Aorta (tissue), 5 donors: ENCODE measurements at regions not wholly inside any gene's neighbourhood (a gene's known extent, or its start where the extent isn't known, plus 50 kb on each side); places are given as distances from the start of the nearest gene placed in this dataset.

Experiments used
- ATAC-seq: fragments of 200-7000 bp; cut with Tn5 transposase; one replicate; pipeline ENCODE4 v1.9.1; 2022; ENCODE audit warnings: moderate library complexity; ENCODE audit not compliant: low FRiP score
- DNase-seq, 2 donors: peaks; one replicate each; pipeline ENCODE4 v3.0.0-alpha.2; 2020
- H3K27ac ChIP-seq, 2 donors: one replicate each; pipeline ENCODE4 v1.5.1; 2013; ENCODE audit warnings: low read length in 2 of 2, mild to moderate bottlenecking in 2 of 2, moderate library complexity in 2 of 2, control low read depth in 1 of 2, inconsistent platforms in 1 of 2, low read depth in 1 of 2
- H3K27me3 ChIP-seq, 2 donors: one replicate each; pipeline ENCODE4 v1.6.1; 2013; ENCODE audit warnings: control low read depth in 1 of 2, low read length in 1 of 2, mild to moderate bottlenecking in 1 of 2, moderate library complexity in 1 of 2; ENCODE audit not compliant: insufficient read depth in 2 of 2, control insufficient read depth in 1 of 2
- H3K36me3 ChIP-seq, 2 donors: one replicate each; pipeline ENCODE4 v1.6.1; 2013; ENCODE audit warnings: control low read depth in 1 of 2, low read length in 1 of 2, mild to moderate bottlenecking in 1 of 2; ENCODE audit not compliant: insufficient read depth in 2 of 2, control insufficient read depth in 1 of 2
- H3K4me1 ChIP-seq, 2 donors: one replicate each; pipeline ENCODE4 v1.6.1; 2013; ENCODE audit warnings: low read length in 2 of 2, control low read depth in 1 of 2, mild to moderate bottlenecking in 1 of 2, moderate library complexity in 1 of 2; ENCODE audit not compliant: insufficient read depth in 2 of 2, control insufficient read depth in 1 of 2
- H3K4me3 ChIP-seq, 2 donors: one replicate each; pipeline ENCODE4 v1.5.1; 2013; ENCODE audit warnings: low read length in 2 of 2, control low read depth in 1 of 2, mild to moderate bottlenecking in 1 of 2
- H3K9me3 ChIP-seq: one replicate; pipeline ENCODE4 v1.6.1; 2013; ENCODE audit warnings: mild to moderate bottlenecking, low read length; ENCODE audit not compliant: control insufficient read depth
- WGBS, 2 donors: extraction: QIAGEN DNeasy Blood & Tissue Kit; methylation state at CpG; one replicate each; pipeline ENCODE4 v1.1.7; 2013; 5-methylcytosine and 5-hydroxymethylcytosine counted together
- intact Hi-C, 2 donors: fragments of 100-400 bp; cut with DNase I; formaldehyde crosslinking; loops; one replicate each; pipeline versions ENCODE4 v1.14.2 to v1.15.0; 2022
- donor health status: healthy with polysubstance abuse.
- donor health status: Bipolar disorder and iron deficiency.
- donor health status: DM: no; HTN: no; CAD: no.
- donor health status: DM: no; HTN: no; CAD: no.
- donor health status: DM: yes; HTN: yes; CAD: no.

- Histone ChIP-seq H3K36me3 (no peaks in the 10 kb centered on the region), H3K4me1 (peaks cover 4 to 6% of the 10 kb centered on the region in 2 donors), H3K27me3 (no peaks in the 10 kb centered on the region), H3K4me3 (no peak overlapping the region), H3K9me3 (no peaks in the 10 kb centered on the region), H3K27ac (peak overlapping the region; percentile 31 to 92)
- DNase-seq (peak in 1 of 2 donors; percentile 71), ATAC-seq (peak; percentile 80)
- intact Hi-C loops: loop anchor here in 1 of 2 donors (5.0 kb wide), 1 partner anchor 36 kb away; no protein-coding TSS in a partner anchor
- 36 to 40% methylated on average over 22 of the region's 22 CpGs for WGBS, 2 donors
These were observed 155.3 kb downstream of the MACROH2A1 start for GRCh38 chr5:135243556-135244285.

- no peak overlapping the region for H3K4me3 ChIP-seq
- no peaks in the 10 kb centered on the region for H3K27me3 ChIP-seq
- H3K4me1 ChIP-seq: peaks cover 4 to 6% of the 10 kb centered on the region in 2 donors
- H3K27ac ChIP-seq: peak overlapping the region; percentile 76 to 92
- intact Hi-C loops: loop anchor here in 1 of 2 donors (5.0 kb wide), 1 partner anchor 36 kb away; no protein-coding TSS in a partner anchor
- 51% methylated on average over 8 of the region's 8 CpGs for WGBS, 2 donors
- DNase-seq (peak in 1 of 2 donors; percentile 66), ATAC-seq (peak; percentile 54)
- H3K36me3 ChIP-seq: no peaks in the 10 kb centered on the region
- H3K9me3 ChIP-seq: no peaks in the 10 kb centered on the region
These were observed 156.0 kb downstream of the MACROH2A1 start for GRCh38 chr5:135242866-135243555.

GRCh38 chr5:135242021-135242865, 156.8 kb downstream of the MACROH2A1 start:
- 3 to 10% methylated on average over 11 of the region's 11 CpGs for WGBS, 2 donors
- no peak for ATAC-seq
- peaks cover under 1 to 6% of the 10 kb centered on the region in 2 donors for H3K4me1 ChIP-seq
- peak in 1 of 2 donors; percentile 67 for DNase-seq
- intact Hi-C loops: loop anchor here in 1 of 2 donors (5.0 kb wide), 1 partner anchor 35 kb away; no protein-coding TSS in a partner anchor
- H3K27me3 ChIP-seq: no peaks in the 10 kb centered on the region
- H3K9me3 ChIP-seq: no peaks in the 10 kb centered on the region
- no peaks in the 10 kb centered on the region for H3K36me3 ChIP-seq
- H3K4me3 ChIP-seq: no peak overlapping the region
- peak overlapping the region; percentile 76 to 97 for H3K27ac ChIP-seq

- intact Hi-C loops: loop anchor here in 1 of 2 donors (5.0 kb wide), 1 partner anchor 34 kb away; no protein-coding TSS in a partner anchor
- Histone ChIP-seq H3K27ac (peak overlapping the region; percentile 36 to 97), H3K9me3 (no peaks in the 10 kb centered on the region), H3K4me3 (no peak overlapping the region), H3K27me3 (no peaks in the 10 kb centered on the region), H3K4me1 (peaks cover 0 to 6% of the 10 kb centered on the region in 2 donors), H3K36me3 (no peaks in the 10 kb centered on the region)
- DNase-seq (no peak), ATAC-seq (no peak)
These were observed 157.5 kb downstream of the MACROH2A1 start for GRCh38 chr5:135241536-135241935.

GRCh38 chr5:135240781-135241360, 158.2 kb downstream of the MACROH2A1 start:
- H3K27me3 ChIP-seq: no peaks in the 10 kb centered on the region
- H3K4me3 ChIP-seq: no peak overlapping the region
- H3K4me1 ChIP-seq: peaks cover 0 to 6% of the 10 kb centered on the region in 2 donors
- intact Hi-C loops: loop anchor here in 1 of 2 donors (5.0 kb wide), 1 partner anchor 34 kb away; no protein-coding TSS in a partner anchor
- DNase-seq (peak in 1 of 2 donors; percentile 26), ATAC-seq (no peak)
- 81 to 92% methylated on average over 2 of the region's 2 CpGs for WGBS, 2 donors
- H3K9me3 ChIP-seq: no peaks in the 10 kb centered on the region
- H3K36me3 ChIP-seq: no peaks in the 10 kb centered on the region
- peak overlapping the region; percentile 36 to 97 for H3K27ac ChIP-seq

GRCh38 chr5:135240283-135240633, 158.8 kb downstream of the MACROH2A1 start:
- Histone ChIP-seq H3K36me3 (no peaks in the 10 kb centered on the region), H3K9me3 (no peaks in the 10 kb centered on the region), H3K27ac (peak overlapping the region; percentile 36 to 97), H3K4me3 (no peak overlapping the region), H3K4me1 (peaks cover 0 to 6% of the 10 kb centered on the region in 2 donors), H3K27me3 (no peaks in the 10 kb centered on the region)
- intact Hi-C loops: loop anchor here in 1 of 2 donors (5.0 kb wide), 1 partner anchor 33 kb away; no protein-coding TSS in a partner anchor
- WGBS, 2 donors: 77 to 78% methylated on average over 3 of the region's 3 CpGs
- ATAC-seq (no peak), DNase-seq (peak in 1 of 2 donors; percentile 14)

GRCh38 chr5:135239453-135240282, 159.4 kb downstream of the MACROH2A1 start:
- 34 to 40% methylated on average over 11 of the region's 11 CpGs for WGBS, 2 donors
- no peak for ATAC-seq
- intact Hi-C loops: loop anchor here in 1 of 2 donors (5.0 kb wide), 1 partner anchor 32 kb away; no protein-coding TSS in a partner anchor
- H3K27me3 ChIP-seq: no peaks in the 10 kb centered on the region
- H3K9me3 ChIP-seq: no peaks in the 10 kb centered on the region
- H3K4me3 ChIP-seq: no peak overlapping the region
- DNase-seq: peak in 1 of 2 donors; percentile 53
- peak overlapping the region; percentile 36 to 97 for H3K27ac ChIP-seq
- no peaks in the 10 kb centered on the region for H3K36me3 ChIP-seq
- peaks cover 0 to 6% of the 10 kb centered on the region in 2 donors for H3K4me1 ChIP-seq
